Erythroblast (primary cell): ENCODE measurements at regions not wholly inside any gene's neighbourhood (a gene's known extent, or its start where the extent isn't known, plus 50 kb on each side); places are given as distances from the start of the nearest gene placed in this dataset.

ENCODE experiments used
- GATA1 ChIP-seq: IDR thresholded peaks from 2 replicates; pipeline ENCODE4 v1.6.1; 2011; ENCODE audit warnings: low read depth, mild to moderate bottlenecking, control low read depth, low read length, moderate library complexity
- POLR2A ChIP-seq: IDR thresholded peaks from 2 replicates; pipeline ENCODE4 v1.6.1; 2011; ENCODE audit warnings: mild to moderate bottlenecking, low read length

GRCh38 chr7:49714182-49714581 is 59.3 kb upstream of the VWC2 start:
- no peak for TF ChIP-seq POLR2A
- no peak for TF ChIP-seq GATA1
